ENCODE measurements at regions not wholly inside any gene's neighbourhood (a gene's known extent, or its start where the extent isn't known, plus 50 kb on each side); places are given as distances from the start of the nearest gene placed in this dataset.
"Not testable (repeated sequence)": the region's sequence is repeated elsewhere in the genome, so short reads cannot be mapped to it uniquely, and the experiment has no call there.

- DNase-seq: no peak
Observed at GRCh38 chr10:81674941-81675340, 200.1 kb upstream of the NRG3 start.

GRCh38 chr10:81679291-81679690 is 195.7 kb upstream of the NRG3 start:
- no peak for DNase-seq

GRCh38 chr10:81680359-81680758 is 194.6 kb upstream of the NRG3 start:
- no peak for DNase-seq

- no peak for DNase-seq
Observed at GRCh38 chr10:81688459-81688858, 186.5 kb upstream of the NRG3 start.

GRCh38 chr10:81696609-81697388 is 178.2 kb upstream of the NRG3 start:
- no peak for DNase-seq

- DNase-seq: no peak
Observed at GRCh38 chr10:81704596-81704995, 170.4 kb upstream of the NRG3 start.

GRCh38 chr10:81708416-81708815 is 166.6 kb upstream of the NRG3 start:
- no peak for DNase-seq

- DNase-seq: no peak
Observed at GRCh38 chr10:81708929-81709328, 166.1 kb upstream of the NRG3 start.

GRCh38 chr10:81722399-81722798 is 152.6 kb upstream of the NRG3 start:
- no peak for DNase-seq

GRCh38 chr10:81724431-81724830 is 150.6 kb upstream of the NRG3 start:
- peak; percentile 4 for DNase-seq

GRCh38 chr10:81725851-81726250 is 149.1 kb upstream of the NRG3 start:
- no peak for DNase-seq

GRCh38 chr10:81728692-81729091 is 146.3 kb upstream of the NRG3 start:
- DNase-seq: no peak

GRCh38 chr10:81730891-81731290 is 144.1 kb upstream of the NRG3 start:
- DNase-seq: no peak

- no peak for DNase-seq
Observed at GRCh38 chr10:81733542-81733941, 141.5 kb upstream of the NRG3 start.

- DNase-seq: not testable (repeated sequence)
Observed at GRCh38 chr10:81735167-81735566, 139.8 kb upstream of the NRG3 start.

- DNase-seq: no peak
Observed at GRCh38 chr10:81759111-81759510, 115.9 kb upstream of the NRG3 start.

- DNase-seq: no peak
Observed at GRCh38 chr10:81784111-81784597, 90.8 kb upstream of the NRG3 start.

GRCh38 chr10:81792729-81793128 is 82.3 kb upstream of the NRG3 start:
- DNase-seq: no peak

- no peak for DNase-seq
Observed at GRCh38 chr10:81806842-81807241, 68.2 kb upstream of the NRG3 start.

GRCh38 chr10:81814842-81815241 is 60.2 kb upstream of the NRG3 start:
- DNase-seq: no peak

- DNase-seq: no peak
Observed at GRCh38 chr10:81817596-81818170, 57.3 kb upstream of the NRG3 start.

- DNase-seq: no peak
Observed at GRCh38 chr10:81820418-81820817, 54.6 kb upstream of the NRG3 start.
